LNCaP clone FGC (cell line): ENCODE measurements at regions not wholly inside any gene's neighbourhood (a gene's known extent, or its start where the extent isn't known, plus 50 kb on each side); places are given as distances from the start of the nearest gene placed in this dataset.

Experiments used
- DNase-seq: peaks from one replicate; pipeline ENCODE4 v3.0.0-alpha.2; 2011; ENCODE audit warnings: low read depth
- H3K4me3 ChIP-seq: 2 replicates; pipeline ENCODE4 v1.5.1; 2011; ENCODE audit warnings: mild to moderate bottlenecking, low read depth, low read length, control low read depth
- TF ChIP-seq, protein P1 (sequence below): IDR thresholded peaks from 2 replicates; pipeline ENCODE4 v1.5.1; 2012; ENCODE audit warnings: mild to moderate bottlenecking; ENCODE audit not compliant: control insufficient read depth, insufficient read depth; ENCODE audit errors: extremely low read depth

DNA sequence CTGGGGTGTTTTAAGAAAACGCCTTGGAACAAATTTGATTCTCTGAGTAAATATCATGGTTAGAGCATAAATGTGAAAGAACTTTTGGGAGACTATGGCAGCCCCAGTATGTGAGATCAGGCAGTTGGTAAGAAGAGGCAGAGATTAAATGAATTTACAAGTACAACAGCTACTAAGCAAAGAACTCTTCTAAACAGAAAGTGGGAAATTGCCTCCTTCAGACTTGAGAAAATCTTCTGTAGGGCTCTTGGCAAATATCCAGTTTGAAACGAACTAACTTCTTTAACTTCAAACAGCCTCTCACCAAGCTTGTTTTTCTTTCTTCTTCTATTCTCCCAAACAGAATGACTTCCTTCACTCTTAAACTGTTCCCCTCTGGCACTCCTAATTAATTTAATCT is 337.7 kb downstream of the SIPA1L2 start:
- no peak for DNase-seq
- H3K4me3 ChIP-seq, result no peak overlapping the region
- TF ChIP-seq, protein P1, sequence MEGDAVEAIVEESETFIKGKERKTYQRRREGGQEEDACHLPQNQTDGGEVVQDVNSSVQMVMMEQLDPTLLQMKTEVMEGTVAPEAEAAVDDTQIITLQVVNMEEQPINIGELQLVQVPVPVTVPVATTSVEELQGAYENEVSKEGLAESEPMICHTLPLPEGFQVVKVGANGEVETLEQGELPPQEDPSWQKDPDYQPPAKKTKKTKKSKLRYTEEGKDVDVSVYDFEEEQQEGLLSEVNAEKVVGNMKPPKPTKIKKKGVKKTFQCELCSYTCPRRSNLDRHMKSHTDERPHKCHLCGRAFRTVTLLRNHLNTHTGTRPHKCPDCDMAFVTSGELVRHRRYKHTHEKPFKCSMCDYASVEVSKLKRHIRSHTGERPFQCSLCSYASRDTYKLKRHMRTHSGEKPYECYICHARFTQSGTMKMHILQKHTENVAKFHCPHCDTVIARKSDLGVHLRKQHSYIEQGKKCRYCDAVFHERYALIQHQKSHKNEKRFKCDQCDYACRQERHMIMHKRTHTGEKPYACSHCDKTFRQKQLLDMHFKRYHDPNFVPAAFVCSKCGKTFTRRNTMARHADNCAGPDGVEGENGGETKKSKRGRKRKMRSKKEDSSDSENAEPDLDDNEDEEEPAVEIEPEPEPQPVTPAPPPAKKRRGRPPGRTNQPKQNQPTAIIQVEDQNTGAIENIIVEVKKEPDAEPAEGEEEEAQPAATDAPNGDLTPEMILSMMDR, result no peak

DNA sequence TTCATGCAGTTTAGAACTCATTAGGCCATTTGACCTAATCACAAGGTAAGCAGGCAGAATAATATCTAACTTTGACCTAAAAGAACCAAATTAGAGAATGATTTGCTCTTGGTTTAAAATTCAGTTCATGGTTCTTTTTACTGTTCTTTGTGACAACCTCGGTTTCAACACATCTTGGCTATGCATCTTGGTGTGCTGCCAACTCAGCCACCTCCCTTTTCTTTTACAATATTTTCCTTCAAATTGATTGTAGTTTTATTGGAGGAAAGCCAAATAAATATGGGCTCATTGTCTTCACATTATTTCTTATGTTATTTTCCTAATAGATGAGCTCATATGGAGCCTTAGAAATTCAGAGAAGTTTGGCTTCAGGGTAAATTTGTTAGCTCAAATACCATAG is 338.3 kb downstream of the SIPA1L2 start:
- peak; percentile 46 for DNase-seq
- TF ChIP-seq, protein P1, result no peak
- H3K4me3 ChIP-seq, result no peak overlapping the region

DNA sequence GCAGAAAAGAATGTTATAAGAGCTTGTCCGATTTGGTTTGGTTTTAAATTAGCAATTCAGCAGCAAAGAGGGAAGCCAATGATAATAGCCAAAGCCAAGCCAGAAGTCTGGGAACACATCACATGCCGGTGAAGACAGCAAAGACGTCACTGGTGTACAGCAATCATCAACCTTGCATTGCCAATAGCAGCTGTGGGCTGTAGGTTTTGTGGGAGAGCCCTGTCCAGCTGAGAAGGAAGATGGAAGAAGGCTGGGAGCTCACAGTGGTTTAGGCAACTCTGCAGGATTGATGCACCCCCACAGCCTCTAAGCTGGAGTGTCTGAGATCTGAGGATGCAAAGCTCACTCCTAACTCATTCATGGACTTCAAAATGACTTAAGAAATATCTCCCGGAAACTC is 338.7 kb downstream of the SIPA1L2 start:
- no peak overlapping the region for H3K4me3 ChIP-seq
- no peak for DNase-seq
- TF ChIP-seq, protein P1, result no peak

DNA sequence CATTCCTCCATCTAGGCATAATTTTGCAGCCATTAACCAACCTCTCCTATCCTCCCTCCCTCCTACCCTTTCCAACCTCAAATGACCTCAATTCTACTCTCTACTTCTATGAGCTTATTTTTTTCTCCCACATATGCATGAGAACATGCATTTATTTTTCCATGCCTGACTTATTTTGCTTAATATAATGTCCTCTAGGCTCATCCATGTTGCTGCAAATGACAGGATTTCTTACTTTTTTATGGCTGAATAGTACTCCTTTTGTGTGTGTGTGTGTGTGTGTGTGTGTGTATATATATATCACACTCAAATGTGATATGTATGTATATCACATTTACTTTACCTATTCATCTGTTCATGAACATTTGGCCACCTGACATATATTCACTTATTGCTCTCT is 339.4 kb downstream of the SIPA1L2 start:
- DNase-seq, result no peak
- no peak overlapping the region for H3K4me3 ChIP-seq
- TF ChIP-seq, protein P1, result no peak

DNA sequence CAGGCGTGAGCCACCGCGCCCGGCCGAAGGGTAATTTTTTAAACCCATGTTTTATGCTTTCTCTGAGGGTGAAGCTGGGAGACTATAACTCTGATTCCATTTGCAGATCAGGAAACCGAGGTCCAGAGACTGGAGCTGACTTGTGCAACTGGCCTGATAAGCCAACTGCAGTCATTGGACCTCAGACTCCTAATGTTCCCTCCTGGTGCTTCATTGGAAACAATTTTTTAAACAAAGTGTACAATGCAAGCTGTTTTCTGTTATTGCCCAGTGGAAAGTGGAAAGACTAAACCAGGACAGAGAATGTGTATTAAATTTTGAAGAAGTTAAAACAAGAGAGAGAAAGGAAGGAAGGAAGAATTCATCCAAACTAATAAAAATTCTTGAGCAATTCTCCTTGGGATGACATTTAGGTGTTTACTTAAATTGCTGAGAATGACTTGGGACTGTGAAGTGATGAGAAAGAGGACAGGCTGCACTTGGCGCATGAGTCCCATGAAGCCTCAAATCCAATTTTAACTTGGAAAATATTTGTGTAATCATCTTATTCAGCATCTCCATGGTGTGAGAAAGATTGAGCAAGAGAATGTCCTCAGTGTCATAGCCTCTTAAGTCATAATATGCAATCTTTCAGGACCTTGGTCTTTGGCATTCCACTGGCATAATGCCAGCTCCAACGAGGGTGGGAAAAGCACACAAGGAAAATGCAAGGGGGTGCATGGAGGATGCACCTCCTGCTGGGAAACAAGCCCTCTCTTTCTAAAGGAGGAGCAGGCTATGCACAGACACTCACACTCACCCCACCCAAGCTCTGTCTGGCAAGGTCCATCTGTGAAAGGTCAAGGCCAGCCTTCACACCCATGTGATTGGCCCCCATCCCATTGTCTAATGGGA is 342.0 kb downstream of the SIPA1L2 start:
- TF ChIP-seq, protein P1, result no peak
- no peak overlapping the region for H3K4me3 ChIP-seq
- no peak for DNase-seq

DNA sequence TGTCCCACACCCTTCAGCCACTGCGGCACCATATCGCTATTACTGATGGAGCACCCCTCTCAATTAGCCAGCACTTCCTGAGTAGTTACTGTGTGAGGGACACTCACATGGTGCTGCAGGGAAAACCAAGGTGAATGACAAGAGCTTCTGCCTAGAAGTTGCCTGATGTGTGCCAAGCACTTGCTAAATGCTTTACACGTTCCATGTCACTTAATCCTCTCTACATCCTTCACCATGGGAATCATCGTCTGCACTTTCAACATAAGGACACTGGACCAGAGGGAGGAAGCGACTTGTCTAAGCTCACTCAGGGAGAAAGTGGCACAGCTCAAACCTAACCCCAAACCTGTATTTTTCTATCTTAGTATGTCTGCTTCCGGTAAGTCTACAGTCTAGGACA is 344.8 kb downstream of the SIPA1L2 start:
- TF ChIP-seq, protein P1, result no peak
- no peak for DNase-seq

DNA sequence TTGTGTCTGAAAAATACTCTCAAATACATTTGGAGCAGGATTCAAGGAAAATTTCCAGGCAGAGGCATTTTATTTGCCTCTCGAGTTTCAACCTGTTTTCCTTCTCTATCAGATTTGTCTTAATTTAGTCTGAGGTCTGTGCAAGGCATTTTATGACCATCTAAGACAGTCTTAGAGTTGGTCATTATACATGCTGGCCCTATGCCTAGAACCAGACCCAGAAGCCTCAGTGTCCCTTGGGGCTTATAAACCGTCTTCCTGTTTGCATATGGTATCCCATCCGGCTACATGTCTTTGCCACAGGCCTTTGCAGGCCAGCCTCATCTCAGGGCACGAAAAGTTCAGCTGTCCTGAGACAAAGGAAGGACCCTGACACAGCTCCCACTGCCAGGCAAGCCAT is 346.1 kb downstream of the SIPA1L2 start:
- TF ChIP-seq, protein P1, result no peak
- no peak for DNase-seq
- no peak overlapping the region for H3K4me3 ChIP-seq

More for the DNA sequence above, 344.8 kb downstream of the SIPA1L2 start:
- no peak overlapping the region for H3K4me3 ChIP-seq
